ENCODE measurements at regions not wholly inside any gene's neighbourhood (a gene's known extent, or its start where the extent isn't known, plus 50 kb on each side); places are given as distances from the start of the nearest gene placed in this dataset.

DNA sequence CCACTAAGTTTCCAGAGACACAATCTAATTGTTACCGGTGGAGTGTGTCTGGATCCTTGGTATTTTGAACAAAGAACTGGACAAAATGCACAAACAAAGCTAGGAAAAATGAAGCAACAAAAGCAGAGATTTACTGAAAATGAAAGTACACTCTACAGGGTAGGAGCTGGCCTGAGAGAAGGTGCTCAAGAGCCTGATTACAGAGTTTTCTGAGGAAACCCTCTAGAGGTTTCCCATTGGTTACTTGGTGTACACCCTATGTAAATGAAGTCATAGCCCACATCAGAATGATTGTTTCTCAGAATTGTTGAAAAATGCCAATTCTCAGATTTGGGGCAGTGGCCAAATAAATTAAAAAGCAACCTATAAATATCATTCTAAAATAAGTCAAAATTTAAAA, 436.4 kb downstream of the KCNJ18 start:
- TF ChIP-seq, protein P1, sequence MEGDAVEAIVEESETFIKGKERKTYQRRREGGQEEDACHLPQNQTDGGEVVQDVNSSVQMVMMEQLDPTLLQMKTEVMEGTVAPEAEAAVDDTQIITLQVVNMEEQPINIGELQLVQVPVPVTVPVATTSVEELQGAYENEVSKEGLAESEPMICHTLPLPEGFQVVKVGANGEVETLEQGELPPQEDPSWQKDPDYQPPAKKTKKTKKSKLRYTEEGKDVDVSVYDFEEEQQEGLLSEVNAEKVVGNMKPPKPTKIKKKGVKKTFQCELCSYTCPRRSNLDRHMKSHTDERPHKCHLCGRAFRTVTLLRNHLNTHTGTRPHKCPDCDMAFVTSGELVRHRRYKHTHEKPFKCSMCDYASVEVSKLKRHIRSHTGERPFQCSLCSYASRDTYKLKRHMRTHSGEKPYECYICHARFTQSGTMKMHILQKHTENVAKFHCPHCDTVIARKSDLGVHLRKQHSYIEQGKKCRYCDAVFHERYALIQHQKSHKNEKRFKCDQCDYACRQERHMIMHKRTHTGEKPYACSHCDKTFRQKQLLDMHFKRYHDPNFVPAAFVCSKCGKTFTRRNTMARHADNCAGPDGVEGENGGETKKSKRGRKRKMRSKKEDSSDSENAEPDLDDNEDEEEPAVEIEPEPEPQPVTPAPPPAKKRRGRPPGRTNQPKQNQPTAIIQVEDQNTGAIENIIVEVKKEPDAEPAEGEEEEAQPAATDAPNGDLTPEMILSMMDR (IDR thresholded peaks at IDR 0.05): no peak
- no peak for TF ChIP-seq POLR2A (IDR thresholded peaks at IDR 0.05)

All from esophagus squamous epithelium (tissue), 4 donors.